ENCODE measurements at regions not wholly inside any gene's neighbourhood (a gene's known extent, or its start where the extent isn't known, plus 50 kb on each side); places are given as distances from the start of the nearest gene placed in this dataset.

GRCh38 chr12:42957561-42958290 lies 368.2 kb upstream of the PRICKLE1 start:
- peak overlapping the region; percentile 31 for H3K9ac ChIP-seq (ENCODE audit: low read length)
- H3K4me2 ChIP-seq (ENCODE audit: low read length): peak overlapping the region; percentile 72
- ATAC-seq (peak; percentile 29; the same call in 1 of the 2 replicates), DNase-seq (no peak)
- H3F3A ChIP-seq (ENCODE audit: low read length, unreplicated experiment): peaks cover 8% of the 10 kb centered on the region
- no peaks in the 10 kb centered on the region for H3K9me3 ChIP-seq (ENCODE audit: low read length)
- CTCF ChIA-PET: interaction anchor here (0.8 kb wide), 1 partner anchor 167 kb away, joined by 4 read pairs; no protein-coding TSS in a partner anchor
- H3K27ac ChIP-seq (ENCODE audit: low read length): peak overlapping the region; percentile 78
- intact Hi-C loops (cut with micrococcal nuclease): loop anchor here (2.0 to 5.0 kb wide), 2 partner anchors 71 to 295 kb away; no protein-coding TSS in a partner anchor
- H3K9me2 ChIP-seq (replicated peaks; ENCODE audit: low read length): no peaks in the 10 kb centered on the region
- no peaks in the 10 kb centered on the region for H3K36me3 ChIP-seq (ENCODE audit: low read depth, low read length)
- POLR2A ChIA-PET (ENCODE audit: unreplicated experiment): interaction anchor here (0.6 kb wide), 1 partner anchor 92 kb away, joined by 4 read pairs; no protein-coding TSS in a partner anchor
- no peaks in the 10 kb centered on the region for H3K27me3 ChIP-seq (ENCODE audit: low read length)
- H3K4me3 ChIP-seq (ENCODE audit: low read length): no peak overlapping the region; the same call in 1 of the 2 replicates
- H3K4me1 ChIP-seq (ENCODE audit: insufficient read depth, low read length): peaks cover 58% of the 10 kb centered on the region
- TF ChIP-seq EZH2 (IDR thresholded peaks at IDR 0.05; ENCODE audit: low read length, unreplicated experiment): no peak
- TF ChIP-seq, protein P1, sequence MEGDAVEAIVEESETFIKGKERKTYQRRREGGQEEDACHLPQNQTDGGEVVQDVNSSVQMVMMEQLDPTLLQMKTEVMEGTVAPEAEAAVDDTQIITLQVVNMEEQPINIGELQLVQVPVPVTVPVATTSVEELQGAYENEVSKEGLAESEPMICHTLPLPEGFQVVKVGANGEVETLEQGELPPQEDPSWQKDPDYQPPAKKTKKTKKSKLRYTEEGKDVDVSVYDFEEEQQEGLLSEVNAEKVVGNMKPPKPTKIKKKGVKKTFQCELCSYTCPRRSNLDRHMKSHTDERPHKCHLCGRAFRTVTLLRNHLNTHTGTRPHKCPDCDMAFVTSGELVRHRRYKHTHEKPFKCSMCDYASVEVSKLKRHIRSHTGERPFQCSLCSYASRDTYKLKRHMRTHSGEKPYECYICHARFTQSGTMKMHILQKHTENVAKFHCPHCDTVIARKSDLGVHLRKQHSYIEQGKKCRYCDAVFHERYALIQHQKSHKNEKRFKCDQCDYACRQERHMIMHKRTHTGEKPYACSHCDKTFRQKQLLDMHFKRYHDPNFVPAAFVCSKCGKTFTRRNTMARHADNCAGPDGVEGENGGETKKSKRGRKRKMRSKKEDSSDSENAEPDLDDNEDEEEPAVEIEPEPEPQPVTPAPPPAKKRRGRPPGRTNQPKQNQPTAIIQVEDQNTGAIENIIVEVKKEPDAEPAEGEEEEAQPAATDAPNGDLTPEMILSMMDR (conservative IDR thresholded peaks at IDR 0.05; ENCODE audit: low read depth, low read length): no peak
- no peak for TF ChIP-seq EZH2phosphoT487 (IDR thresholded peaks at IDR 0.05; ENCODE audit: borderline replicate concordance, low read length)
- BruUV-seq (replicated peaks): TSS peak; percentile 27
- H4K20me1 ChIP-seq (ENCODE audit: low read length): no peaks in the 10 kb centered on the region
- no peaks in the 10 kb centered on the region for H3K79me2 ChIP-seq (ENCODE audit: low read length)
- H2AFZ ChIP-seq (ENCODE audit: low read length): peak overlapping the region; percentile 44; the same call in 1 of the 2 replicates

DNA sequence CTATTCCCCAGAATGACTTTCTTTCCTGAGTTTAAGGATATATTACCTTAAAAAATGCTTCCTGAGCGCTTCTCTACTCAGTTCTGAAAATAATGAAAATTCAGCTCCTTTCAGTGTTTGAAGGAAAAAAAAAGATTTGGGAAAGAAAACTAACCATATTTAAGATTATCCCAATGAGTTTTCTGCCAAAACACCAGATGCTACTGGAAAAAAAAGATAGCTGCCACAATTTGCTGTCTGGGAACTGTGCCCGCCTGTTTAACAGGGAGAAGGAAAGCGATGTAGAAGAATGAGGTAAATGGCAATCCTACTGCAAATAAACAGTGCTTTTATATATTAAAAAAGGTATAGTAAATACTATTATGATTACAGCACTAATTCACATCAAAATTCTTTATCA lies 367.6 kb upstream of the PRICKLE1 start:
- DNase-seq (no peak), ATAC-seq (no peak)
- ChIA-PET CTCF (no interaction called here), POLR2A (ENCODE audit: unreplicated experiment) (interaction anchor here (0.6 kb wide), 1 partner anchor 91 kb away, joined by 4 read pairs; no protein-coding TSS in a partner anchor)
- BruUV-seq (replicated peaks): no TSS peak
- no peaks in the 10 kb centered on the region for H3K79me2 ChIP-seq (ENCODE audit: low read length)
- H4K20me1 ChIP-seq (ENCODE audit: low read length): no peaks in the 10 kb centered on the region
- H3F3A ChIP-seq (ENCODE audit: low read length, unreplicated experiment): peaks cover 8% of the 10 kb centered on the region
- no peaks in the 10 kb centered on the region for H3K9me2 ChIP-seq (replicated peaks; ENCODE audit: low read length)
- TF ChIP-seq, protein P1 (conservative IDR thresholded peaks at IDR 0.05; ENCODE audit: low read depth, low read length): no peak
- TF ChIP-seq EZH2 (IDR thresholded peaks at IDR 0.05; ENCODE audit: low read length, unreplicated experiment) (no peak), EZH2phosphoT487 (IDR thresholded peaks at IDR 0.05; ENCODE audit: borderline replicate concordance, low read length) (no peak)
- intact Hi-C loops (cut with micrococcal nuclease): loop anchor here (5.0 kb wide), 1 partner anchor 295 kb away; no protein-coding TSS in a partner anchor
- H3K36me3 ChIP-seq (ENCODE audit: low read depth, low read length): no peaks in the 10 kb centered on the region
- peaks cover 52% of the 10 kb centered on the region for H3K4me1 ChIP-seq (ENCODE audit: insufficient read depth, low read length)
- no peak overlapping the region for H3K4me2 ChIP-seq (ENCODE audit: low read length)
- H3K27me3 ChIP-seq (ENCODE audit: low read length): no peaks in the 10 kb centered on the region
- peak overlapping the region; percentile 78; the same call in 1 of the 2 replicates for H3K27ac ChIP-seq (ENCODE audit: low read length)
- H3K9me3 ChIP-seq (ENCODE audit: low read length): no peaks in the 10 kb centered on the region
- 0 out of 2 replicates have a peak overlapping the region, but pooled peaks have one; percentile 23 for H2AFZ ChIP-seq (ENCODE audit: low read length)
- peak overlapping the region; percentile 31 for H3K9ac ChIP-seq (ENCODE audit: low read length)
- no peak overlapping the region for H3K4me3 ChIP-seq (ENCODE audit: low read length)

- Histone ChIP-seq H3K27ac (ENCODE audit: low read length) (no peak overlapping the region), H3K4me2 (ENCODE audit: low read length) (no peak overlapping the region), H3K9me3 (ENCODE audit: low read length) (no peaks in the 10 kb centered on the region), H4K20me1 (ENCODE audit: low read length) (no peaks in the 10 kb centered on the region), H2AFZ (ENCODE audit: low read length) (no peak overlapping the region), H3K4me3 (ENCODE audit: low read length) (no peak overlapping the region), H3K79me2 (ENCODE audit: low read length) (no peaks in the 10 kb centered on the region), H3F3A (ENCODE audit: low read length, unreplicated experiment) (no peaks in the 10 kb centered on the region), H3K9me2 (replicated peaks; ENCODE audit: low read length) (no peaks in the 10 kb centered on the region), H3K9ac (ENCODE audit: low read length) (no peak overlapping the region), H3K4me1 (ENCODE audit: insufficient read depth, low read length) (peaks cover 16% of the 10 kb centered on the region), H3K36me3 (ENCODE audit: low read depth, low read length) (no peaks in the 10 kb centered on the region), H3K27me3 (ENCODE audit: low read length) (no peaks in the 10 kb centered on the region)
- intact Hi-C loops (cut with micrococcal nuclease): no loop called here
- BruUV-seq (replicated peaks): no TSS peak
- ChIA-PET CTCF (no interaction called here), POLR2A (ENCODE audit: unreplicated experiment) (no interaction called here)
- TF ChIP-seq, protein P1 (conservative IDR thresholded peaks at IDR 0.05; ENCODE audit: low read depth, low read length): no peak
- TF ChIP-seq EZH2phosphoT487 (IDR thresholded peaks at IDR 0.05; ENCODE audit: borderline replicate concordance, low read length) (no peak), EZH2 (IDR thresholded peaks at IDR 0.05; ENCODE audit: low read length, unreplicated experiment) (no peak)
- DNase-seq (no peak), ATAC-seq (no peak)
These were observed 363.5 kb upstream of the PRICKLE1 start for GRCh38 chr12:42953021-42953420.

All from PC-3 (cell line).